Keratinocyte (primary cell): ENCODE measurements at regions not wholly inside any gene's neighbourhood (a gene's known extent, or its start where the extent isn't known, plus 50 kb on each side); places are given as distances from the start of the nearest gene placed in this dataset.

Experiments
- DNase-seq: peaks from one replicate; pipeline ENCODE4 v3.0.0-alpha.2; 2011; ENCODE audit warnings: low read depth, missing footprints, low spot score
- FAIRE-seq: peaks from 2 replicates; lab custom pipeline; 2011; peaks lifted over from hg19 to GRCh38; lab: Jason Lieb, UNC
- H2AFZ ChIP-seq: 2 replicates; pipeline ENCODE4 v1.6.0; 2012; ENCODE audit warnings: low read length, control low read depth, inconsistent platforms; ENCODE audit not compliant: control insufficient read depth
- H3K27ac ChIP-seq: 2 replicates; pipeline ENCODE4 v1.5.1; 2011; ENCODE audit warnings: low read length; ENCODE audit not compliant: control insufficient read depth, insufficient read depth
- H3K27me3 ChIP-seq: 3 replicates; pipeline ENCODE4 v1.6.0; 2011; ENCODE audit warnings: low read length; ENCODE audit not compliant: control insufficient read depth, insufficient read depth; ENCODE audit errors: extremely low read depth
- H3K36me3 ChIP-seq, 2 experiments: 2 replicates in 1 of 2; 3 replicates in 1 of 2; pipeline ENCODE4 v1.5.1; 2011; ENCODE audit warnings: low read length in 2 of 2, mild to moderate bottlenecking in 1 of 2; ENCODE audit not compliant: control insufficient read depth in 2 of 2, insufficient read depth in 2 of 2; ENCODE audit errors: extremely low read depth in 1 of 2
- H3K4me1 ChIP-seq: 3 replicates; pipeline ENCODE4 v1.5.1; 2011; ENCODE audit warnings: low read length; ENCODE audit not compliant: control insufficient read depth, insufficient read depth; ENCODE audit errors: extremely low read depth
- H3K4me2 ChIP-seq: 3 replicates; pipeline ENCODE4 v1.6.0; 2011; ENCODE audit warnings: low read depth, low read length; ENCODE audit not compliant: control insufficient read depth, insufficient read depth; ENCODE audit errors: extremely low read depth
- H3K4me3 ChIP-seq, 3 experiments: fragments of 200-600 bp in 1 of 3; sonication (generic) in 1 of 3; 2 replicates in 2 of 3; 3 replicates in 1 of 3; pipeline ENCODE4 v1.5.1; 2011 to 2016; ENCODE audit warnings: low read length in 3 of 3, mild to moderate bottlenecking in 3 of 3, control low read depth in 2 of 3, inconsistent platforms in 1 of 3, low read depth in 1 of 3, mixed read lengths in 1 of 3, mixed run types in 1 of 3, moderate library complexity in 1 of 3; ENCODE audit not compliant: control insufficient read depth in 2 of 3, insufficient read depth in 2 of 3; ENCODE audit errors: extremely low read depth in 1 of 3
- H3K79me2 ChIP-seq: 2 replicates; pipeline ENCODE4 v1.6.0; 2012; ENCODE audit warnings: low read length; ENCODE audit not compliant: control insufficient read depth, insufficient read depth
- H3K9ac ChIP-seq: 3 replicates; pipeline ENCODE4 v1.6.0; 2011; ENCODE audit warnings: low read length; ENCODE audit not compliant: control insufficient read depth, insufficient read depth; ENCODE audit errors: extremely low read depth
- H3K9me1 ChIP-seq: 3 replicates; pipeline ENCODE4 v1.6.0; 2011; ENCODE audit warnings: low read length; ENCODE audit not compliant: control insufficient read depth, insufficient read depth; ENCODE audit errors: extremely low read depth
- H3K9me3 ChIP-seq: 2 replicates; pipeline ENCODE4 v1.5.1; 2012; ENCODE audit warnings: low read depth, low read length; ENCODE audit not compliant: control insufficient read depth
- H4K20me1 ChIP-seq: 3 replicates; pipeline ENCODE4 v1.6.0; 2011; ENCODE audit warnings: low read length; ENCODE audit not compliant: control insufficient read depth, insufficient read depth; ENCODE audit errors: extremely low read depth
- CTCF ChIP-seq, 3 experiments: IDR thresholded peaks in 1 of 3; conservative IDR thresholded peaks in 1 of 3; optimal IDR thresholded peaks in 1 of 3; 2 replicates in 2 of 3; 3 replicates in 1 of 3; pipeline versions ENCODE3 to v1.5.1; 2011; ENCODE audit warnings: low read length in 3 of 3, mild to moderate bottlenecking in 3 of 3, moderate library complexity in 2 of 3, control low read depth in 1 of 3, inconsistent platforms in 1 of 3; ENCODE audit not compliant: insufficient read depth in 2 of 3; ENCODE audit errors: extremely low read depth in 1 of 3
- EZH2 ChIP-seq: IDR thresholded peaks from one replicate; pipeline ENCODE4 v1.6.1; 2012; ENCODE audit warnings: inconsistent platforms, mild to moderate bottlenecking, low read length, moderate library complexity
- dilution Hi-C: fragments of 300-500 bp; cut with MboI; formaldehyde crosslinking; loops from one replicate; pipeline ENCODE4 v1.7.0; 2020; ENCODE audit warnings: low sequenced_read_pairs; ENCODE audit not compliant: extremely low pct_ligation_motif_present

GRCh38 chr2:16188261-16188890 is 248.0 kb downstream of the MYCN start:
- H3K9ac ChIP-seq, result no peak overlapping the region
- no peak overlapping the region for H3K27ac ChIP-seq
- dilution Hi-C loops, result no loop called here
- H3K4me2 ChIP-seq, result no peak overlapping the region
- H3K4me3 ChIP-seq, result no peak overlapping the region
- H4K20me1 ChIP-seq, result no peaks in the 10 kb centered on the region
- DNase-seq (no peak), FAIRE-seq (no peak)
- no peak overlapping the region for H2AFZ ChIP-seq
- H3K27me3 ChIP-seq, result no peaks in the 10 kb centered on the region
- no peak for TF ChIP-seq CTCF (optimal IDR thresholded peaks at IDR 0.05 in 1 of 3, IDR thresholded peaks at IDR 0.05 in 1 of 3, conservative IDR thresholded peaks at IDR 0.05 in 1 of 3; ENCODE audit: extremely low read depth in 1 of 3, insufficient read depth in 2 of 3, low read length in 3 of 3)
- no peak for TF ChIP-seq EZH2
- no peaks in the 10 kb centered on the region for H3K9me1 ChIP-seq
- no peaks in the 10 kb centered on the region for H3K9me3 ChIP-seq
- H3K79me2 ChIP-seq, result no peaks in the 10 kb centered on the region
- no peaks in the 10 kb centered on the region for H3K36me3 ChIP-seq
- H3K4me1 ChIP-seq, result no peaks in the 10 kb centered on the region

- dilution Hi-C loops, result no loop called here
- Histone ChIP-seq H4K20me1 (no peaks in the 10 kb centered on the region), H3K79me2 (no peaks in the 10 kb centered on the region), H3K9me3 (no peaks in the 10 kb centered on the region), H3K9me1 (no peaks in the 10 kb centered on the region), H3K9ac (no peak overlapping the region), H3K4me1 (no peaks in the 10 kb centered on the region), H3K4me2 (no peak overlapping the region), H3K4me3 (no peak overlapping the region), H3K27me3 (no peaks in the 10 kb centered on the region), H2AFZ (no peak overlapping the region), H3K36me3 (no peaks in the 10 kb centered on the region), H3K27ac (no peak overlapping the region)
- TF ChIP-seq CTCF (optimal IDR thresholded peaks at IDR 0.05 in 1 of 3, IDR thresholded peaks at IDR 0.05 in 1 of 3, conservative IDR thresholded peaks at IDR 0.05 in 1 of 3; ENCODE audit: extremely low read depth in 1 of 3, insufficient read depth in 2 of 3, low read length in 3 of 3), result no peak
- no peak for TF ChIP-seq EZH2
- FAIRE-seq (no peak), DNase-seq (no peak)
Observed at GRCh38 chr2:16187482-16187817, 247.1 kb downstream of the MYCN start.
